H1 (cell line): ENCODE measurements at regions not wholly inside any gene's neighbourhood (a gene's known extent, or its start where the extent isn't known, plus 50 kb on each side); places are given as distances from the start of the nearest gene placed in this dataset.

ENCODE experiments used
- EGR1 ChIP-seq: IDR thresholded peaks from 2 replicates; pipeline ENCODE4 v1.6.1; 2011; ENCODE audit warnings: low read depth, low read length, borderline replicate concordance
- SIRT6 ChIP-seq: IDR thresholded peaks from one replicate; pipeline ENCODE4 v1.7.1; 2012; ENCODE audit warnings: low read length, inconsistent platforms
- SIX5 ChIP-seq: IDR thresholded peaks from 2 replicates; pipeline ENCODE4 v1.6.1; 2011; ENCODE audit warnings: mild to moderate bottlenecking, low read depth, low read length
- SP1 ChIP-seq: IDR thresholded peaks from 2 replicates; pipeline ENCODE4 v1.6.1; 2011; ENCODE audit warnings: low read depth, low read length
- SP4 ChIP-seq: IDR thresholded peaks from 2 replicates; pipeline ENCODE4 v1.6.1; 2012; ENCODE audit warnings: low read length, inconsistent platforms
- TCF12 ChIP-seq: IDR thresholded peaks from 2 replicates; pipeline ENCODE4 v1.6.1; 2011; ENCODE audit warnings: low read depth, mild to moderate bottlenecking, low read length
- TF ChIP-seq, protein P1 (sequence below): fragments of 300-600 bp; sonication (generic); IDR thresholded peaks from 2 replicates; pipeline ENCODE4 v1.7.1; 2012; ENCODE audit warnings: low read length, moderate library complexity, mild to moderate bottlenecking, inconsistent platforms; ENCODE audit not compliant: insufficient replicate concordance

GRCh38 chr6:164412566-164412965, 896.8 kb downstream of the C6orf118 start (continued):
- TF ChIP-seq, protein P1, sequence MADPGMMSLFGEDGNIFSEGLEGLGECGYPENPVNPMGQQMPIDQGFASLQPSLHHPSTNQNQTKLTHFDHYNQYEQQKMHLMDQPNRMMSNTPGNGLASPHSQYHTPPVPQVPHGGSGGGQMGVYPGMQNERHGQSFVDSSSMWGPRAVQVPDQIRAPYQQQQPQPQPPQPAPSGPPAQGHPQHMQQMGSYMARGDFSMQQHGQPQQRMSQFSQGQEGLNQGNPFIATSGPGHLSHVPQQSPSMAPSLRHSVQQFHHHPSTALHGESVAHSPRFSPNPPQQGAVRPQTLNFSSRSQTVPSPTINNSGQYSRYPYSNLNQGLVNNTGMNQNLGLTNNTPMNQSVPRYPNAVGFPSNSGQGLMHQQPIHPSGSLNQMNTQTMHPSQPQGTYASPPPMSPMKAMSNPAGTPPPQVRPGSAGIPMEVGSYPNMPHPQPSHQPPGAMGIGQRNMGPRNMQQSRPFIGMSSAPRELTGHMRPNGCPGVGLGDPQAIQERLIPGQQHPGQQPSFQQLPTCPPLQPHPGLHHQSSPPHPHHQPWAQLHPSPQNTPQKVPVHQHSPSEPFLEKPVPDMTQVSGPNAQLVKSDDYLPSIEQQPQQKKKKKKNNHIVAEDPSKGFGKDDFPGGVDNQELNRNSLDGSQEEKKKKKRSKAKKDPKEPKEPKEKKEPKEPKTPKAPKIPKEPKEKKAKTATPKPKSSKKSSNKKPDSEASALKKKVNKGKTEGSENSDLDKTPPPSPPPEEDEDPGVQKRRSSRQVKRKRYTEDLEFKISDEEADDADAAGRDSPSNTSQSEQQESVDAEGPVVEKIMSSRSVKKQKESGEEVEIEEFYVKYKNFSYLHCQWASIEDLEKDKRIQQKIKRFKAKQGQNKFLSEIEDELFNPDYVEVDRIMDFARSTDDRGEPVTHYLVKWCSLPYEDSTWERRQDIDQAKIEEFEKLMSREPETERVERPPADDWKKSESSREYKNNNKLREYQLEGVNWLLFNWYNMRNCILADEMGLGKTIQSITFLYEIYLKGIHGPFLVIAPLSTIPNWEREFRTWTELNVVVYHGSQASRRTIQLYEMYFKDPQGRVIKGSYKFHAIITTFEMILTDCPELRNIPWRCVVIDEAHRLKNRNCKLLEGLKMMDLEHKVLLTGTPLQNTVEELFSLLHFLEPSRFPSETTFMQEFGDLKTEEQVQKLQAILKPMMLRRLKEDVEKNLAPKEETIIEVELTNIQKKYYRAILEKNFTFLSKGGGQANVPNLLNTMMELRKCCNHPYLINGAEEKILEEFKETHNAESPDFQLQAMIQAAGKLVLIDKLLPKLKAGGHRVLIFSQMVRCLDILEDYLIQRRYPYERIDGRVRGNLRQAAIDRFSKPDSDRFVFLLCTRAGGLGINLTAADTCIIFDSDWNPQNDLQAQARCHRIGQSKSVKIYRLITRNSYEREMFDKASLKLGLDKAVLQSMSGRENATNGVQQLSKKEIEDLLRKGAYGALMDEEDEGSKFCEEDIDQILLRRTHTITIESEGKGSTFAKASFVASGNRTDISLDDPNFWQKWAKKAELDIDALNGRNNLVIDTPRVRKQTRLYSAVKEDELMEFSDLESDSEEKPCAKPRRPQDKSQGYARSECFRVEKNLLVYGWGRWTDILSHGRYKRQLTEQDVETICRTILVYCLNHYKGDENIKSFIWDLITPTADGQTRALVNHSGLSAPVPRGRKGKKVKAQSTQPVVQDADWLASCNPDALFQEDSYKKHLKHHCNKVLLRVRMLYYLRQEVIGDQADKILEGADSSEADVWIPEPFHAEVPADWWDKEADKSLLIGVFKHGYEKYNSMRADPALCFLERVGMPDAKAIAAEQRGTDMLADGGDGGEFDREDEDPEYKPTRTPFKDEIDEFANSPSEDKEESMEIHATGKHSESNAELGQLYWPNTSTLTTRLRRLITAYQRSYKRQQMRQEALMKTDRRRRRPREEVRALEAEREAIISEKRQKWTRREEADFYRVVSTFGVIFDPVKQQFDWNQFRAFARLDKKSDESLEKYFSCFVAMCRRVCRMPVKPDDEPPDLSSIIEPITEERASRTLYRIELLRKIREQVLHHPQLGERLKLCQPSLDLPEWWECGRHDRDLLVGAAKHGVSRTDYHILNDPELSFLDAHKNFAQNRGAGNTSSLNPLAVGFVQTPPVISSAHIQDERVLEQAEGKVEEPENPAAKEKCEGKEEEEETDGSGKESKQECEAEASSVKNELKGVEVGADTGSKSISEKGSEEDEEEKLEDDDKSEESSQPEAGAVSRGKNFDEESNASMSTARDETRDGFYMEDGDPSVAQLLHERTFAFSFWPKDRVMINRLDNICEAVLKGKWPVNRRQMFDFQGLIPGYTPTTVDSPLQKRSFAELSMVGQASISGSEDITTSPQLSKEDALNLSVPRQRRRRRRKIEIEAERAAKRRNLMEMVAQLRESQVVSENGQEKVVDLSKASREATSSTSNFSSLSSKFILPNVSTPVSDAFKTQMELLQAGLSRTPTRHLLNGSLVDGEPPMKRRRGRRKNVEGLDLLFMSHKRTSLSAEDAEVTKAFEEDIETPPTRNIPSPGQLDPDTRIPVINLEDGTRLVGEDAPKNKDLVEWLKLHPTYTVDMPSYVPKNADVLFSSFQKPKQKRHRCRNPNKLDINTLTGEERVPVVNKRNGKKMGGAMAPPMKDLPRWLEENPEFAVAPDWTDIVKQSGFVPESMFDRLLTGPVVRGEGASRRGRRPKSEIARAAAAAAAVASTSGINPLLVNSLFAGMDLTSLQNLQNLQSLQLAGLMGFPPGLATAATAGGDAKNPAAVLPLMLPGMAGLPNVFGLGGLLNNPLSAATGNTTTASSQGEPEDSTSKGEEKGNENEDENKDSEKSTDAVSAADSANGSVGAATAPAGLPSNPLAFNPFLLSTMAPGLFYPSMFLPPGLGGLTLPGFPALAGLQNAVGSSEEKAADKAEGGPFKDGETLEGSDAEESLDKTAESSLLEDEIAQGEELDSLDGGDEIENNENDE, result no peak
- no peak for TF ChIP-seq EGR1
- no peak for TF ChIP-seq SIRT6
- TF ChIP-seq SIX5, result no peak
- no peak for TF ChIP-seq TCF12
- TF ChIP-seq SP1, result no peak
- TF ChIP-seq SP4, result no peak
